SKM-1 (cell line): ENCODE measurements at regions not wholly inside any gene's neighbourhood (a gene's known extent, or its start where the extent isn't known, plus 50 kb on each side); places are given as distances from the start of the nearest gene placed in this dataset.

Source experiments
- DNase-seq: peaks from one replicate; lab custom pipeline; 2025; ENCODE audit not compliant: unreplicated experiment; lab: John Stamatoyannopoulos, UW

- no peak for DNase-seq
Observed at GRCh38 chr11:104286129-104286528, 122.2 kb upstream of the PDGFD start.

- no peak for DNase-seq
Observed at GRCh38 chr11:104279587-104279986, 115.6 kb upstream of the PDGFD start.

GRCh38 chr11:104275992-104276391 lies 112.0 kb upstream of the PDGFD start:
- peak; percentile 28 for DNase-seq

GRCh38 chr11:104260456-104260855 lies 96.5 kb upstream of the PDGFD start:
- DNase-seq, result no peak

- DNase-seq, result no peak
Observed at GRCh38 chr11:104259121-104259610, 95.2 kb upstream of the PDGFD start.

GRCh38 chr11:104256525-104256924 lies 92.6 kb upstream of the PDGFD start:
- no peak for DNase-seq

GRCh38 chr11:104254347-104254746 lies 90.4 kb upstream of the PDGFD start:
- DNase-seq, result peak; percentile 45

GRCh38 chr11:104246590-104246989 lies 82.6 kb upstream of the PDGFD start:
- no peak for DNase-seq

- DNase-seq, result no peak
Observed at GRCh38 chr11:104238916-104239315, 75.0 kb upstream of the PDGFD start.

GRCh38 chr11:104225047-104225446 lies 61.1 kb upstream of the PDGFD start:
- no peak for DNase-seq

- DNase-seq, result no peak
Observed at GRCh38 chr11:104222464-104222863, 58.5 kb upstream of the PDGFD start.

GRCh38 chr11:104221455-104221854 lies 57.5 kb upstream of the PDGFD start:
- no peak for DNase-seq

- no peak for DNase-seq
Observed at GRCh38 chr11:104219096-104219495, 55.1 kb upstream of the PDGFD start.

GRCh38 chr11:104214517-104214916 lies 50.6 kb upstream of the PDGFD start:
- no peak for DNase-seq
